ENCODE measurements at regions not wholly inside any gene's neighbourhood (a gene's known extent, or its start where the extent isn't known, plus 50 kb on each side); places are given as distances from the start of the nearest gene placed in this dataset.

DNA sequence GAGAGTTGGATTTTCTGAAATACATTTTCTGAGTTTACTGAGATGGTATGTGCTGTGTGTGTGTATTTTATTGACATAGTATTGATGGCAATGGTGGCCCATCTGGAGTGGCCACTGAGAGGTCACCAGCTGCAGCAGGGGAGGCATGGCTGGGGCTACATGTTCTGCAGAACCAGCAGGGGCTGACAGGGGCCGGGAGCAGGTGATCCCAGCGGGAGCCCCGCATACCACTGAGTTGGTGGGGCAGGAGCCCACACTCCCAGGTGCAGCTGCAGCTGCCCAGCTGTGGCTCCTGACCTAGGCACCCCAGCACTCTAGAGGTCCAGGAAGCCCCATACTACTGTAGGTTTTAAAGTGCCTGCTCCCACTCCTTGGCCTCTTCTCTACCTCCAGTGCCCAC, 1044.2 kb upstream of the CDH9 start:
- no peak overlapping the region for H3K4me3 Mint-ChIP-seq
- no peak overlapping the region for H3K9ac ChIP-seq
- no peak overlapping the region for H3K27ac Mint-ChIP-seq

GRCh38 chr5:28077291-28078240, 1039.2 kb upstream of the CDH9 start:
- Histone ChIP-seq H3K9ac (no peak overlapping the region), H3K36me3 (no peaks in the 10 kb centered on the region), H3K27me3 (no peaks in the 10 kb centered on the region), H3K4me1 (no peaks in the 10 kb centered on the region), H2AFZ (replicated peaks) (no peak overlapping the region), H3K4me2 (no peak overlapping the region), H3K9me3 (ENCODE audit: low read depth) (no peaks in the 10 kb centered on the region), H3K79me2 (ENCODE audit: low read depth) (no peaks in the 10 kb centered on the region), H3K4me3 (no peak overlapping the region), H3F3A (ENCODE audit: low read depth) (no peaks in the 10 kb centered on the region), H3K27ac (no peak overlapping the region), H4K20me1 (ENCODE audit: low read depth) (no peaks in the 10 kb centered on the region)
- no peaks in the 10 kb centered on the region for H3K27me3 Mint-ChIP-seq (ENCODE audit: insufficient read depth, low read depth)
- peaks cover 11% of the 10 kb centered on the region for H3K9me3 Mint-ChIP-seq
- peaks cover 2% of the 10 kb centered on the region for H3K36me3 Mint-ChIP-seq
- TF ChIP-seq EZH2phosphoT487 (IDR thresholded peaks at IDR 0.05), result no peak
- no peak for TF ChIP-seq CTCF (IDR thresholded peaks at IDR 0.05)
- TF ChIP-seq EZH2 (IDR thresholded peaks at IDR 0.05), result no peak
- DNase-seq (ENCODE audit: low spot score), result no peak
- H3K4me3 Mint-ChIP-seq, result no peak overlapping the region
- no peak overlapping the region for H3K27ac Mint-ChIP-seq
- H3K4me1 Mint-ChIP-seq, result no peaks in the 10 kb centered on the region

More for the DNA sequence above, 1044.2 kb upstream of the CDH9 start:
- Mint-ChIP-seq H3K4me1 (no peaks in the 10 kb centered on the region), H3K36me3 (peaks cover 2% of the 10 kb centered on the region), H3K27me3 (ENCODE audit: insufficient read depth, low read depth) (no peaks in the 10 kb centered on the region), H3K9me3 (peaks cover 11% of the 10 kb centered on the region)
- no peaks in the 10 kb centered on the region for H3K9me3 ChIP-seq (ENCODE audit: low read depth)
- H2AFZ ChIP-seq (replicated peaks), result no peak overlapping the region
- no peak overlapping the region for H3K27ac ChIP-seq
- no peaks in the 10 kb centered on the region for H3F3A ChIP-seq (ENCODE audit: low read depth)
- no peaks in the 10 kb centered on the region for H4K20me1 ChIP-seq (ENCODE audit: low read depth)
- no peak overlapping the region for H3K4me2 ChIP-seq
- no peak for DNase-seq (ENCODE audit: low spot score)
- H3K4me1 ChIP-seq, result no peaks in the 10 kb centered on the region
- H3K36me3 ChIP-seq, result no peaks in the 10 kb centered on the region
- no peaks in the 10 kb centered on the region for H3K27me3 ChIP-seq
- no peaks in the 10 kb centered on the region for H3K79me2 ChIP-seq (ENCODE audit: low read depth)
- no peak overlapping the region for H3K4me3 ChIP-seq
- TF ChIP-seq EZH2 (IDR thresholded peaks at IDR 0.05) (no peak), CTCF (IDR thresholded peaks at IDR 0.05) (no peak), EZH2phosphoT487 (IDR thresholded peaks at IDR 0.05) (no peak)

- peaks cover 4% of the 10 kb centered on the region for H3K4me1 Mint-ChIP-seq
- H3K4me3 ChIP-seq, result no peak overlapping the region
- H3K27me3 ChIP-seq, result no peaks in the 10 kb centered on the region
- no peaks in the 10 kb centered on the region for H3K36me3 Mint-ChIP-seq
- H3K9me3 ChIP-seq (ENCODE audit: low read depth), result no peaks in the 10 kb centered on the region
- no peak for DNase-seq (ENCODE audit: low spot score)
- peak overlapping the region; percentile 64 for H3K27ac Mint-ChIP-seq
- H3K36me3 ChIP-seq, result no peaks in the 10 kb centered on the region
- peaks cover 5% of the 10 kb centered on the region for H3K27me3 Mint-ChIP-seq (ENCODE audit: insufficient read depth, low read depth)
- no peaks in the 10 kb centered on the region for H3K9me3 Mint-ChIP-seq
- no peaks in the 10 kb centered on the region for H3K4me1 ChIP-seq
- no peaks in the 10 kb centered on the region for H4K20me1 ChIP-seq (ENCODE audit: low read depth)
- H3K4me3 Mint-ChIP-seq, result no peak overlapping the region
- no peak overlapping the region for H3K27ac ChIP-seq
- TF ChIP-seq EZH2 (IDR thresholded peaks at IDR 0.05) (no peak), EZH2phosphoT487 (IDR thresholded peaks at IDR 0.05) (no peak), CTCF (IDR thresholded peaks at IDR 0.05) (no peak)
- H3K9ac ChIP-seq, result no peak overlapping the region
- H3K79me2 ChIP-seq (ENCODE audit: low read depth), result no peaks in the 10 kb centered on the region
- H2AFZ ChIP-seq (replicated peaks), result no peak overlapping the region
- no peak overlapping the region for H3K4me2 ChIP-seq
- H3F3A ChIP-seq (ENCODE audit: low read depth), result no peaks in the 10 kb centered on the region
Measured at GRCh38 chr5:28066856-28067255, 1028.5 kb upstream of the CDH9 start.
